Naive B cell (primary cell): ENCODE measurements at regions not wholly inside any gene's neighbourhood (a gene's known extent, or its start where the extent isn't known, plus 50 kb on each side); places are given as distances from the start of the nearest gene placed in this dataset.

Experiments used
- ATAC-seq, 2 donors: fragments of 150-1000 bp; cut with Tn5 transposase; 2 replicates each; pipeline ENCODE4 v1.10.0; 2021; ENCODE audit warnings: low read depth in 2 of 2, mild to moderate bottlenecking in 2 of 2, moderate library complexity in 2 of 2
- DNase-seq: peaks from one replicate; pipeline ENCODE4 v3.0.0; 2022
- H3K27ac Mint-ChIP-seq, 6 donors: one replicate each; pipeline ENCODE4 v1.8.0; 2020 to 2022; ENCODE audit warnings: mild to moderate bottlenecking in 6 of 6, mixed read lengths in 6 of 6, moderate library complexity in 5 of 6, inconsistent platforms in 2 of 6
- H3K27me3 Mint-ChIP-seq, 3 donors: one replicate each; pipeline ENCODE4 v1.8.0; 2021 to 2022; ENCODE audit warnings: mixed read lengths in 3 of 3, mild to moderate bottlenecking in 1 of 3
- H3K36me3 Mint-ChIP-seq, 2 donors: one replicate each; pipeline ENCODE4 v1.8.0; 2020 to 2022; ENCODE audit warnings: mixed read lengths in 2 of 2, inconsistent platforms in 1 of 2, mild to moderate bottlenecking in 1 of 2
- H3K4me1 Mint-ChIP-seq, 3 donors: one replicate each; pipeline ENCODE4 v1.8.0; 2020 to 2022; ENCODE audit warnings: mixed read lengths in 3 of 3, inconsistent platforms in 1 of 3, mild to moderate bottlenecking in 1 of 3, moderate library complexity in 1 of 3
- H3K4me3 Mint-ChIP-seq, 8 donors: one replicate each; pipeline ENCODE4 v1.8.0; 2020 to 2022; ENCODE audit warnings: mild to moderate bottlenecking in 8 of 8, mixed read lengths in 8 of 8, moderate library complexity in 8 of 8, inconsistent platforms in 2 of 8
- H3K9me3 Mint-ChIP-seq, 7 donors: one replicate each; pipeline ENCODE4 v1.8.0; 2020 to 2022; ENCODE audit warnings: mixed read lengths in 7 of 7, mild to moderate bottlenecking in 5 of 7, inconsistent platforms in 2 of 7, moderate library complexity in 1 of 7

GRCh38 chr3:194285850-194286197 is 65.3 kb downstream of the CPN2 start:
- ATAC-seq (no peak), DNase-seq (no peak)
- Mint-ChIP-seq H3K9me3 (peaks cover 0 to 6% (median 0%) of the 10 kb centered on the region in 7 donors), H3K4me3 (no peak overlapping the region), H3K27me3 (peaks cover 27 to 41% (median 32%) of the 10 kb centered on the region in 3 donors), H3K36me3 (no peaks in the 10 kb centered on the region), H3K27ac (no peak overlapping the region), H3K4me1 (peaks cover 0 to 6% (median 4%) of the 10 kb centered on the region in 3 donors)

- Mint-ChIP-seq H3K4me1 (peaks cover 0 to 6% (median 4%) of the 10 kb centered on the region in 3 donors), H3K4me3 (no peak overlapping the region), H3K36me3 (no peaks in the 10 kb centered on the region), H3K27me3 (peaks cover 27 to 47% (median 29%) of the 10 kb centered on the region in 3 donors), H3K27ac (no peak overlapping the region), H3K9me3 (peaks cover 0 to 6% (median 0%) of the 10 kb centered on the region in 7 donors)
- no peak for DNase-seq
- ATAC-seq: no peak
Observed at GRCh38 chr3:194286375-194287146, 64.6 kb downstream of the CPN2 start.

GRCh38 chr3:194287374-194287773 is 63.8 kb downstream of the CPN2 start:
- DNase-seq (no peak), ATAC-seq (no peak)
- Mint-ChIP-seq H3K27me3 (peaks cover 19 to 44% (median 22%) of the 10 kb centered on the region in 3 donors), H3K9me3 (peaks cover 0 to 6% (median 2%) of the 10 kb centered on the region in 7 donors), H3K27ac (no peak overlapping the region), H3K36me3 (no peaks in the 10 kb centered on the region), H3K4me1 (peaks cover 0 to 6% (median 4%) of the 10 kb centered on the region in 3 donors), H3K4me3 (no peak overlapping the region)

- peaks cover 0 to 6% (median 4%) of the 10 kb centered on the region in 7 donors for H3K9me3 Mint-ChIP-seq
- peaks cover 12 to 39% (median 25%) of the 10 kb centered on the region in 3 donors for H3K27me3 Mint-ChIP-seq
- H3K4me1 Mint-ChIP-seq: peaks cover 0 to 6% (median 2%) of the 10 kb centered on the region in 3 donors
- no peak overlapping the region for H3K27ac Mint-ChIP-seq
- no peak overlapping the region for H3K4me3 Mint-ChIP-seq
- DNase-seq: no peak
- no peaks in the 10 kb centered on the region for H3K36me3 Mint-ChIP-seq
- ATAC-seq: no peak
Observed at GRCh38 chr3:194287977-194288706, 63.0 kb downstream of the CPN2 start.
